Immature natural killer cell (primary cell): ENCODE measurements at regions not wholly inside any gene's neighbourhood (a gene's known extent, or its start where the extent isn't known, plus 50 kb on each side); places are given as distances from the start of the nearest gene placed in this dataset.

Experiments
- DNase-seq, 3 donors: peaks; one replicate each; pipeline ENCODE4 v3.0.0; 2022; ENCODE audit warnings: mixed read lengths in 1 of 3
- H3K27ac Mint-ChIP-seq, 6 donors: one replicate each; pipeline ENCODE4 v1.8.0; 2020; ENCODE audit warnings: mixed read lengths in 6 of 6, mild to moderate bottlenecking in 5 of 6, inconsistent platforms in 4 of 6, moderate library complexity in 3 of 6
- H3K27me3 Mint-ChIP-seq, 3 donors: one replicate each; pipeline ENCODE4 v1.8.0; 2020 to 2021; ENCODE audit warnings: low read depth in 3 of 3, mild to moderate bottlenecking in 3 of 3, mixed read lengths in 3 of 3, moderate library complexity in 3 of 3, inconsistent platforms in 1 of 3
- H3K36me3 Mint-ChIP-seq, 3 donors: one replicate each; pipeline ENCODE4 v1.8.0; 2020; ENCODE audit warnings: mixed read lengths in 3 of 3, inconsistent platforms in 2 of 3, mild to moderate bottlenecking in 2 of 3
- H3K4me1 Mint-ChIP-seq, 2 donors: one replicate each; pipeline ENCODE4 v1.8.0; 2020; ENCODE audit warnings: inconsistent platforms in 2 of 2, mild to moderate bottlenecking in 2 of 2, mixed read lengths in 2 of 2, moderate library complexity in 1 of 2
- H3K4me3 Mint-ChIP-seq, 5 donors: one replicate each; pipeline ENCODE4 v1.8.0; 2020; ENCODE audit warnings: mild to moderate bottlenecking in 5 of 5, mixed read lengths in 5 of 5, inconsistent platforms in 3 of 5, moderate library complexity in 3 of 5
- H3K9me3 Mint-ChIP-seq, 6 donors: one replicate each; pipeline ENCODE4 v1.8.0; 2020; ENCODE audit warnings: mild to moderate bottlenecking in 6 of 6, mixed read lengths in 6 of 6, inconsistent platforms in 4 of 6, moderate library complexity in 3 of 6

DNA sequence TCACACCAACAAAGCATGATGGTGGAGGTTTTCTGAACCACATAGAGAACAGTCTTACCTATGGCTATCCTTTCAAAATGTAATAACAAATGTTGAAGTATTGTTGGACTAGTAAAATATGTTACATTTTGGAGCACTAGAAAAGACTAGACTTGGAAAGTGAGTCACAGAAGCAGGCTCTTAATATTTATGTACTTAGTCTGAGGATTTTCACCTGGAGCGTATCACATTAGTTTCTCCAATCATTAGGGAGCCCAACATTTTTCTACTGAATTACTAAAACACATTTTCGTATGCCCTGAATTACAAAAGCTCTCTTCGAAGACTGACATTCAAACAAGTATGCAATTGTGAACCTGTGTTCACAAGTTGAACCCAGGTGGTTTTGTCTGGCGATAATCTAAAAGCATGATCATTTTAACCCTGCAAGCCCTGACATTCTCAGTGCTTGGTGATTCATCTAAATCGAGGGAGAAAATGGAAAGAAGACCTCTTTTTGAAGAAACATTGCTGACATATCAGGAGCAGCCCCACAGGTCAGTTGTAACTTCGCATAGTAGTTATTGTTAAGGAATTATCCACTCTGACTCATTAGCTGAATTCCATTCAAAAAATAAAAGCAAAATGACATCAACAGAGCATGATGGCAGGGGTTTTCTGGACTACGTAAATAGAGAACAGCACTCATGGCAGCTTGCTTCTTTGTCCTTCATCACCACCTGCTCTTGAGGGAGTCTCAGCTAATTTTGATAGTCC, 679.8 kb upstream of the NECTIN3 start:
- no peak for DNase-seq
- H3K4me3 Mint-ChIP-seq = no peak overlapping the region
- H3K9me3 Mint-ChIP-seq = peaks cover 0 to 4% (median 0%) of the 10 kb centered on the region in 6 donors
- no peak overlapping the region for H3K27ac Mint-ChIP-seq
- no peaks in the 10 kb centered on the region for H3K36me3 Mint-ChIP-seq
- H3K4me1 Mint-ChIP-seq = no peaks in the 10 kb centered on the region
- peaks cover 0 to 2% (median 0%) of the 10 kb centered on the region in 3 donors for H3K27me3 Mint-ChIP-seq

DNA sequence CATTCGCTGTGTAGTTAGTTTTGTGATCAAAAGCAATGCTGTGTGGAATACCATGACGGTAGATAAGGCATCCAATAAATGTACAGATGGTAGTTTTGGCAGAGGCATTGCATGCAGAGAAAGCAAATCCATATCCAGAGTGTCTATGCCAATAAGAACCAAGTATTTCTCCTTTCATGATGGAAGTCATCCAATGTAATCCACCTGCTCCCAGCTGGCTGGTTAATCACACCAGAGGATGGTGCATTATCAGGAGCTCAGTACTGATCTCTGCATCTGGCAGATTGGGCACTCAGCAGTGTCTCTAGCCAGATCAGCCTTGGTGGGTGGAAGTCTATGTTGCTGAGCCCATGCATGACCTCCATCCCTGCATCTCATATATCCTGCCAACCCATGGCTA, 677.7 kb upstream of the NECTIN3 start:
- Mint-ChIP-seq H3K4me3 (no peak overlapping the region), H3K27me3 (peaks cover 0 to 2% (median 0%) of the 10 kb centered on the region in 3 donors), H3K36me3 (no peaks in the 10 kb centered on the region), H3K27ac (no peak overlapping the region), H3K4me1 (no peaks in the 10 kb centered on the region), H3K9me3 (peaks cover 0 to 4% (median 0%) of the 10 kb centered on the region in 6 donors)
- DNase-seq = no peak

DNA sequence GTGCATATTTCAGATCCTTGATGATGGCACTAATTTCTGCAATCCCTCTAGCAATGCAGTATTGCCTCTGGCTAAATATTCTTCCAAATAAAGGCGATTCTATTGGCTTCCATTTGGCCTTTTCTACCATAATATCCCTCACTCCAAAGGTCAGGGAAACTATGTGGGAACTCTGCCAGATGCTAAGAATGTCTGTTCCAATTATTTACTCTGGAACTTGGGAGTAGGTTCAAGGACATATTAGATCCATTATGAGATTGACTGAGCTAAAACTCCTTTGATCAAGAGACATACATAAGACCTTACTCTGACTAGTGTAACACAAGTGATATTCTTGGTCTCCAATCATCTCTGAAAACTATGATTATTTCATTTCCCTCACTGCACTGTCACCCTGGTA, 674.5 kb upstream of the NECTIN3 start:
- H3K27me3 Mint-ChIP-seq = peaks cover 0 to 2% (median 0%) of the 10 kb centered on the region in 3 donors
- H3K36me3 Mint-ChIP-seq = peaks cover 0 to 3% (median 0%) of the 10 kb centered on the region in 3 donors
- H3K9me3 Mint-ChIP-seq = peaks cover 1 to 17% (median 8%) of the 10 kb centered on the region in 6 donors
- no peak for DNase-seq
- H3K4me3 Mint-ChIP-seq = no peak overlapping the region
- H3K27ac Mint-ChIP-seq = no peak overlapping the region
- H3K4me1 Mint-ChIP-seq = no peaks in the 10 kb centered on the region

DNA sequence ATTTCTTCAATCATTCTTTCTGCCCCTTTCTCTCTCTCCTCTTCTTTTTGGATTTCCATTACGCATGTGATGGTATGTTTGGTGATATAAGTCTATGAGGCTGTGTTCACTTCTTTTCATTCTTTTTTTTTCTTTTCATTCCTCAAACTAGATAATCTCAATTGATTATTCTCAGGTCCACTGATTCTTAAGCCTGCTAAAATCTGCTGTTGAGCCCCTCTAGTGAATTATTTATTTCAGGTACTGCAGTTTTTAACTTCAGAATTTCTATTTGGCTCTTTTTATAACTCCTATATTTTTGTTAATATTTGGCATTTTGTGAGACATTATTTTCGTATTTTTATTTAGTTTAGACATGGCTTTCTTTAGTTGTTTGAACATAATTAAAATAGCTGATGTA, 671.3 kb upstream of the NECTIN3 start:
- Mint-ChIP-seq H3K27ac (no peak overlapping the region), H3K36me3 (peaks cover 0 to 3% (median 0%) of the 10 kb centered on the region in 3 donors), H3K4me1 (no peaks in the 10 kb centered on the region), H3K27me3 (no peaks in the 10 kb centered on the region), H3K4me3 (no peak overlapping the region), H3K9me3 (peaks cover 0 to 17% (median 8%) of the 10 kb centered on the region in 6 donors)
- DNase-seq = no peak

DNA sequence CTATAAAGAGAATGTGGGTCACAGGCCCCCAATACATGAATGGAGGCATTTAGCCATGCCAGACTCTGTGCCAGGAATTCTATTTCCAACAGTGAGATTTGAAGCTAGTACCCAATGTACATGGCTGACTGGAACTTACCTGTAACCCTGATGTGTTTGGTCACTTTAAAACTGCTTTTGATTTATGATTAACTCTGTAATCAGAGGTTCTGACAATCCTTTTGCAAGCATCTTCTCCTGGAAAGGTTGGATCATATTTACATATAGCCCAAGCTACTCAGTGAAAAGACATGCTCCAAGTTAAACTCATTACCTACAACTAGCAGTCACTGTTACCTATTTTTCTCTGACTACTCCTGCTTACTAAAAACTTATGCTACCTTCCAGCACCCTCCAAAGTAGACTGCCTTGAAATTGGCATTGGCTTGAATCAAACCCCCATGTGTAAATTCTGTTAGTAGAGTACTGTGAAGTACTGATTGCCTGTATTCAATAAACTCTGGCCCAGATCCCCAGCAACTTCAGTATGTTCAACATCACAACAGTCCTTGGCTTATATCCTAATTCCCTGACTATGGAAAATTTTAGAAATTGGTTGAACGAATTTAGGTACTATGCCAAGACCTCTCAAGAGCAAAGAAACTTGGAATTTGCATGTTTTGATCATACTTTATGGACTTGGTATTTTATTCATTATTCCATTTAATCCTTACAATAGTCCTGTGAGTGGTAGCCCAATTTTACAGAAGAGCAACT, 665.6 kb upstream of the NECTIN3 start:
- peaks cover 0 to 15% (median 5%) of the 10 kb centered on the region in 6 donors for H3K9me3 Mint-ChIP-seq
- H3K4me1 Mint-ChIP-seq = no peaks in the 10 kb centered on the region
- DNase-seq = no peak
- H3K4me3 Mint-ChIP-seq = no peak overlapping the region
- no peak overlapping the region for H3K27ac Mint-ChIP-seq
- peaks cover 0 to 1% (median 0%) of the 10 kb centered on the region in 3 donors for H3K27me3 Mint-ChIP-seq
- no peaks in the 10 kb centered on the region for H3K36me3 Mint-ChIP-seq

DNA sequence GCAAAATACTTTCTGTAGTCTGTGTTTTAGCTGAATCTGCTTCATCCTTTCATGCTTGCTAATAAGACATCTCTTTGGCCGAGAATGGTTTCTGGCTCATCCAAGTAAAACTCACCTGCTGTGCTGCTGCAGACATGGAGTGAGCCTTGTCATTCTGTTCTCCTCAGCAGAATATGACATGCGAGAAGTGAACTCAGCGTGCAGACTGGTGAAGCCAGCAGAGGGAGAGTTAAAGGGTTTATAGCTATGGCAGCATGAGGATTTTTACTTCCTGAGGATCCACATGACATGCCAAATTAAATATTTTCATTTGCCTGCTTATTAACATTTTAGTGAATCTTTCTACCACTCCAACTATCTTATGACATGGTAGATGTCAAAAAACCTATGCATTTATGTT, 658.4 kb upstream of the NECTIN3 start:
- no peak for DNase-seq
- Mint-ChIP-seq H3K36me3 (no peaks in the 10 kb centered on the region), H3K9me3 (peaks cover 0 to 11% (median 3%) of the 10 kb centered on the region in 6 donors), H3K4me3 (no peak overlapping the region), H3K27me3 (peaks cover 0 to 2% (median 1%) of the 10 kb centered on the region in 3 donors), H3K4me1 (no peaks in the 10 kb centered on the region), H3K27ac (no peak overlapping the region)

DNA sequence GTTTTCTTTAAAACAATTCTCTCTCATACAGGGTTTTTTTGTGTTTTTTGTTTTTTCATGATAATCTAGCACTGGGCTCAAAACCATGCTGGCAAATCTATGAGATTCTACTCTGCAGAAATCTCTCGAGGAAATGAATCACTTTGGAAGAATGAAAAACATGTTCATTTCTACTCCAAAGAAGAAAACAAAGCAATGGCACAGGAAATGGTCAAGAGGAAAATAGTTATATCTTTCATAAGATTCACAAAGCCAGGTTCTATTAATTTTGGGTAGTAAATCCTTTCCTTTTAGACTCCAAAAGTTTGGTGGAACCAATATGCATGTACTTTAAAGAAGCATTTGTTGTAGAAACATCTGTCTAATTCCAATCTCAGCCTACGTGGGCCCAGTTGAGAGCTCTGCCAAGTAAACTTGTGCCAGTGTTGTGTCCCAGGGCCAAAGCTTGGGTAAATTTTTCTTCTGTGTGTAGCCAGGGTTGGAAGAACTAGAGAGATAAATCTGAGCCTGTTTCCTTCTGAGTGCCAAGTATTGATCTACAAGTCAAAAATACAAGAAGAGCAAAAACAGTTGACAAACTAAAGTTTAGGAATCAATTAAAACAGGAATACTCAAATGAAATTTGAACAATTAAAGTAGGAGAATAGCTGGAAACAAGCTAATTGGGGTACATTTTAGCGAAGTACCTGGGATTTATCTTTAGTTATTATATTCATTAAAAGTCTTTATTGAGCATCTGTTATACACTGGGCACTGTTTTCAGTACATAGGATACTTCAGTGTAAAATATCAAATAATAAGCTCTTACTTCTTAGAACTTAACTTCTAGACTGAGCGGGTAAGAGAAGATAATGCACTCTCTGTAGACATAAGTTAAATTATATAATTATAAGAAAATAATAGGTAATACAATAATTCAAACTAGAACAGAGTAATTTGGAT, 657.5 kb upstream of the NECTIN3 start:
- no peak for DNase-seq
- H3K4me1 Mint-ChIP-seq = no peaks in the 10 kb centered on the region
- H3K36me3 Mint-ChIP-seq = no peaks in the 10 kb centered on the region
- H3K27me3 Mint-ChIP-seq = peaks cover 0 to 2% (median 1%) of the 10 kb centered on the region in 3 donors
- peaks cover 0 to 14% (median 3%) of the 10 kb centered on the region in 6 donors for H3K9me3 Mint-ChIP-seq
- H3K27ac Mint-ChIP-seq = no peak overlapping the region
- H3K4me3 Mint-ChIP-seq = no peak overlapping the region

DNA sequence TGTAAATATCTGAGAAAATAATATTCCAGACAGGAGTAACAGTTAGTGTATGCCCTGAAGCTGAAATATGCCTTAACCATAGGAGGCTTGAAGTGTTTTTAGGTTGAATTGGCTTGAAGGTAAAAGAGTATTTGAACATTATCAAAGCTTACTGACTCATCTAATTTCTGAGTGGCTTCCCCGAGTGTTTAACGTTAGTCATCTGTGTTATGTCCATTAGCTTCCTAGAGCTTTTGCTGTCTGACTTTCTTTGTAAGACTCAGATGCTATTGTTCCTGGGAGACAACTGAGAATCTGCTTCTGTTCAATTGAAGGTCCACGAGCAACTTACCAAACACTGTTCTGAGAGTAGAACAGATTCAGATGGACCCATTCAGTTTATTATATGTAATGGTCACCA, 656.8 kb upstream of the NECTIN3 start:
- peaks cover 0 to 16% (median 3%) of the 10 kb centered on the region in 6 donors for H3K9me3 Mint-ChIP-seq
- H3K27me3 Mint-ChIP-seq = peaks cover 0 to 2% (median under 1%) of the 10 kb centered on the region in 3 donors
- H3K4me3 Mint-ChIP-seq = no peak overlapping the region
- no peaks in the 10 kb centered on the region for H3K36me3 Mint-ChIP-seq
- H3K4me1 Mint-ChIP-seq = no peaks in the 10 kb centered on the region
- H3K27ac Mint-ChIP-seq = no peak overlapping the region
- DNase-seq = no peak

DNA sequence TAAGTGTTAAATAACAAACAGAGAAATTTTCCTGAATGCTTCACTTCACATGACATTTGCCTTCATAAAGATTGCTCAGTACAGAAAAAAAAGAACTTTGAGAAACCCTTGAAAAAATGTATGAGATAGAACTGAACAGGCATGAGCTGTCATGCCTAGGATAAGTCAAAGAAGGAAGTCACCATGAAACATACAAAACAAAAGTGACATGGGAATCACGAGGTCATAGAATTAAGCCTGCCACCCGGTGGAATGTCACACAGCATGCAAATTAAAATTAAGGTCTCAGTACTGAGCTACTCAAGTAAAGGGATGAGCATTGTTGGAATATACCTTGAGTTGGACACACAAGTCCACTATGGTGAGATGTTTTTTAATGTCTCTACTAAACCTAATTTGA, 652.5 kb upstream of the NECTIN3 start:
- no peak overlapping the region for H3K27ac Mint-ChIP-seq
- peaks cover 0 to 2% (median under 1%) of the 10 kb centered on the region in 3 donors for H3K27me3 Mint-ChIP-seq
- H3K4me1 Mint-ChIP-seq = no peaks in the 10 kb centered on the region
- H3K4me3 Mint-ChIP-seq = no peak overlapping the region
- no peaks in the 10 kb centered on the region for H3K36me3 Mint-ChIP-seq
- DNase-seq = no peak
- H3K9me3 Mint-ChIP-seq = peaks cover 0 to 12% (median 0%) of the 10 kb centered on the region in 6 donors

DNA sequence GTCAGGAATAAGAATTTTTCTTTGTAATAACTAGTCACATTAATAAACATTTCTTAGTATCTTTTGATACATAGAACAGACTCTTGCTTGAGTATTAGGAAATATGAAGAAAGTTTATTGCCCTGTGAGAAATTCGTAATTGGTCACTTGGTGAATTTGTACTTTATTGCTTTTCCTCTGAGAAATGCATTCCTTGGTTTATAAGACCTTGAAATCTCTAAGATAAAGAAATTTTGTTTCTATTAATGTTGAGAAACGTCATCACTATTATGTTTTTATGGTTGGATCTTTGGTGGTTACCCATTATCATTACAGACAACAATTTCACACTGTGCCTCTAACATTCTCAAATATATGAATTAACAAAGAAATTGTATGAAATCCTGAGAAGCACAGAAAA, 652.0 kb upstream of the NECTIN3 start:
- Mint-ChIP-seq H3K9me3 (peaks cover 0 to 12% (median 0%) of the 10 kb centered on the region in 6 donors), H3K36me3 (no peaks in the 10 kb centered on the region), H3K4me1 (no peaks in the 10 kb centered on the region), H3K4me3 (no peak overlapping the region), H3K27ac (no peak overlapping the region), H3K27me3 (peaks cover 0 to 2% (median 2%) of the 10 kb centered on the region in 3 donors)
- DNase-seq = no peak

DNA sequence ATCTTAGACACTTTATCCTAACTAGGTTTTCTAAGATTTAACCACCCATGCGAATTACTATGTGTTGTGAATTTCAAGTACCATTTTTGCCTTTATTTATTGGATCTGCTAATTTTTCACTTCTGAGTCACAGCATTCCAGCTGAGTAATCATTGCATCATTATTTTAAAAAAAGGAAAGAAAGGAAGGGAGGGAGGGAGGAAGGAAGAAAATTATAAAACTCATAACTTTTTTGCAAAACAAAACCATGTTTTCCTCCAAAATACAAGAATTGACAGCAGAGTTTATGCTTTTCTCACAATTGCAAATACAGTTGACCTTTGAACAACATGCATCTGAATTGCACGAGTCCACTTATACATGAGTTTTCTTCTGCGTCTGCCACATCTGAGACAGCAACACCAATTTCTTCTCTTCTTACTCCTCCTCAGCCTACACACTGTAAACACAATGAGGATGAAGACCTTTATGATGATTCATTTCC, 651.4 kb upstream of the NECTIN3 start:
- H3K27me3 Mint-ChIP-seq = peaks cover 0 to 2% (median 2%) of the 10 kb centered on the region in 3 donors
- no peaks in the 10 kb centered on the region for H3K4me1 Mint-ChIP-seq
- no peak overlapping the region for H3K27ac Mint-ChIP-seq
- H3K36me3 Mint-ChIP-seq = no peaks in the 10 kb centered on the region
- no peak for DNase-seq
- peaks cover 0 to 12% (median 0%) of the 10 kb centered on the region in 6 donors for H3K9me3 Mint-ChIP-seq
- no peak overlapping the region for H3K4me3 Mint-ChIP-seq

DNA sequence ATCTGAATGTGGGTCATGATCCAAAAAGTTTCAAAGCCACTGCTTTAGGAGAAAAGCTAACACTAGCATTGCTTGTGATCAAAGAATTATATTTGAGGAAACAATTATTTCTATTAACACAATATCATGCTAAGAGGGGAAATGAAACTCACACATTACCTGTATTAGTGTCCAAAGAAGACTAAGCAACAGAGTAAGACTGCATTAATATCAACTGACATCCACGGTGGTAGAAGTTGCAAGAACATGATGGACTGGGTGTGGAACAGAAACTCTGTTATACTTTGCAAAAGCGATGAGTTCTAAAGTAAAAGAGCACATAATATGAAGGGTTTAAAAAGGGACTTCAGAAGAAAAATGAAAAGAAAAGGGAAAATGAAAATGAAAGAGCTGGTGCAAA, 648.3 kb upstream of the NECTIN3 start:
- Mint-ChIP-seq H3K27me3 (peaks cover 0 to 2% (median 0%) of the 10 kb centered on the region in 3 donors), H3K36me3 (no peaks in the 10 kb centered on the region), H3K4me3 (no peak overlapping the region), H3K4me1 (no peaks in the 10 kb centered on the region), H3K27ac (no peak overlapping the region), H3K9me3 (peaks cover 0 to 7% (median under 1%) of the 10 kb centered on the region in 6 donors)
- no peak for DNase-seq

DNA sequence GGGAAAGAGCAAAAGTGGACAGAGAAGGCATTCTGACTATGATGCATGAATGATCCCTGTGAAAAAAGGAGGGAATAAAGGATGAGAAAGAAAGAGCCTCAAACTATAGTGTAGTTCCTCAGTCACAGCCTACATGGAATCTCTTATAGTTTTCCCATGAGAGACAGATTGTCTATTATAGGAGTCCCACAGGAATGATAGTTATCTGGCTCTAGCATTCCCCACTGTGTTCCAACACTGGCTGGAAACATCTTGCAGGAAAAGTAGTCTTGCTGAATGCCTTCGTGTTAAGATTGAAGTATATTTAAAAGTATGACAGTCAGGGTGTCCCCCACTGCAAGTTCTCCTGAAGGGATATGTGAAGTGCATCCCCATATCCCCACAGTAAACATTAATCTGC, 641.5 kb upstream of the NECTIN3 start:
- no peaks in the 10 kb centered on the region for H3K4me1 Mint-ChIP-seq
- DNase-seq = no peak
- no peak overlapping the region for H3K27ac Mint-ChIP-seq
- H3K9me3 Mint-ChIP-seq = peaks cover 0 to 5% (median 0%) of the 10 kb centered on the region in 6 donors
- peaks cover 0 to 3% (median 0%) of the 10 kb centered on the region in 3 donors for H3K27me3 Mint-ChIP-seq
- H3K36me3 Mint-ChIP-seq = no peaks in the 10 kb centered on the region
- no peak overlapping the region for H3K4me3 Mint-ChIP-seq
